Epithelial cell of proximal tubule (primary cell): ENCODE measurements at regions not wholly inside any gene's neighbourhood (a gene's known extent, or its start where the extent isn't known, plus 50 kb on each side); places are given as distances from the start of the nearest gene placed in this dataset.

Experiments used
- DNase-seq: peaks from one replicate; pipeline ENCODE4 v3.0.0-alpha.2; 2011; ENCODE audit warnings: low read depth
- H3K4me3 ChIP-seq: 2 replicates; pipeline ENCODE4 v1.5.1; 2011; ENCODE audit warnings: low read depth, mild to moderate bottlenecking, low read length
- CTCF ChIP-seq: conservative IDR thresholded peaks from 2 replicates; pipeline ENCODE4 v1.5.1; 2012; ENCODE audit warnings: low read depth, mild to moderate bottlenecking, low read length

- no peak for TF ChIP-seq CTCF
- no peak for DNase-seq
- no peak overlapping the region for H3K4me3 ChIP-seq
These were observed 768.9 kb upstream of the CDH7 start for GRCh38 chr18:64981915-64982314.

GRCh38 chr18:64979791-64980190 is 771.0 kb upstream of the CDH7 start:
- no peak for TF ChIP-seq CTCF
- no peak for DNase-seq
- no peak overlapping the region for H3K4me3 ChIP-seq

- no peak for TF ChIP-seq CTCF
- H3K4me3 ChIP-seq: no peak overlapping the region
- DNase-seq: no peak
These were observed 776.3 kb upstream of the CDH7 start for GRCh38 chr18:64974391-64975125.

- no peak overlapping the region for H3K4me3 ChIP-seq
- TF ChIP-seq CTCF: no peak
- no peak for DNase-seq
These were observed 778.3 kb upstream of the CDH7 start for GRCh38 chr18:64972545-64972944.

GRCh38 chr18:64966667-64967066 is 784.1 kb upstream of the CDH7 start:
- no peak overlapping the region for H3K4me3 ChIP-seq
- TF ChIP-seq CTCF: peak; percentile 12
- no peak for DNase-seq

- DNase-seq: no peak
- TF ChIP-seq CTCF: no peak
These were observed 794.3 kb upstream of the CDH7 start for GRCh38 chr18:64956465-64956864.

GRCh38 chr18:64949885-64950284 is 800.9 kb upstream of the CDH7 start:
- no peak overlapping the region for H3K4me3 ChIP-seq
- DNase-seq: no peak
- no peak for TF ChIP-seq CTCF

More at GRCh38 chr18:64956465-64956864, 794.3 kb upstream of the CDH7 start:
- H3K4me3 ChIP-seq: no peak overlapping the region
